HG02763 (cell line): ENCODE measurements at regions not wholly inside any gene's neighbourhood (a gene's known extent, or its start where the extent isn't known, plus 50 kb on each side); places are given as distances from the start of the nearest gene placed in this dataset.
"Not testable (repeated sequence)": the region's sequence is repeated elsewhere in the genome, so short reads cannot be mapped to it uniquely, and the experiment has no call there.

Source experiments
- ATAC-seq: cut with Tn5 transposase; IDR thresholded peaks from one replicate; pipeline ENCODE4 v1.9.1; 2021; ENCODE audit warnings: mild to moderate bottlenecking, moderate library complexity; ENCODE audit not compliant: unreplicated experiment

- no peak for ATAC-seq
Measured at GRCh38 chr4:79223993-79224776, 101.7 kb downstream of the NAA11 start.

GRCh38 chr4:79217025-79217424 lies 108.8 kb downstream of the NAA11 start:
- no peak for ATAC-seq

GRCh38 chr4:79213702-79214101 lies 112.2 kb downstream of the NAA11 start:
- ATAC-seq: no peak

GRCh38 chr4:79213010-79213409 lies 112.9 kb downstream of the NAA11 start:
- ATAC-seq: no peak

- no peak for ATAC-seq
Measured at GRCh38 chr4:79212311-79212710, 113.5 kb downstream of the NAA11 start.

GRCh38 chr4:79211490-79211889 lies 114.4 kb downstream of the NAA11 start:
- no peak for ATAC-seq

- ATAC-seq: no peak
Measured at GRCh38 chr4:79210636-79211049, 115.2 kb downstream of the NAA11 start.

- ATAC-seq: no peak
Measured at GRCh38 chr4:79209822-79210635, 115.8 kb downstream of the NAA11 start.

GRCh38 chr4:79209081-79209480 lies 116.8 kb downstream of the NAA11 start:
- no peak for ATAC-seq

- ATAC-seq: no peak
Measured at GRCh38 chr4:79207281-79207680, 118.6 kb downstream of the NAA11 start.

GRCh38 chr4:79206660-79207059 lies 119.2 kb downstream of the NAA11 start:
- ATAC-seq: no peak

GRCh38 chr4:79205121-79205520 lies 120.7 kb downstream of the NAA11 start:
- no peak for ATAC-seq

- ATAC-seq: no peak
Measured at GRCh38 chr4:79201971-79202370, 123.9 kb downstream of the NAA11 start.

GRCh38 chr4:79199743-79200142 lies 126.1 kb downstream of the NAA11 start:
- no peak for ATAC-seq

- ATAC-seq: no peak
Measured at GRCh38 chr4:79198951-79199587, 126.8 kb downstream of the NAA11 start.

GRCh38 chr4:79197275-79198009 lies 128.4 kb downstream of the NAA11 start:
- ATAC-seq: no peak

GRCh38 chr4:79191292-79191691 lies 134.6 kb downstream of the NAA11 start:
- not testable (repeated sequence) for ATAC-seq

GRCh38 chr4:79185526-79186045 lies 140.3 kb downstream of the NAA11 start:
- ATAC-seq: no peak

GRCh38 chr4:79184476-79184875 lies 141.4 kb downstream of the NAA11 start:
- no peak for ATAC-seq

- no peak for ATAC-seq
Measured at GRCh38 chr4:79182209-79182608, 143.7 kb downstream of the NAA11 start.

GRCh38 chr4:79181190-79181589 lies 144.7 kb downstream of the NAA11 start:
- ATAC-seq: no peak
